Tibial nerve (tissue), 4 donors: ENCODE measurements at regions not wholly inside any gene's neighbourhood (a gene's known extent, or its start where the extent isn't known, plus 50 kb on each side); places are given as distances from the start of the nearest gene placed in this dataset.
"Not testable (repeated sequence)": the region's sequence is repeated elsewhere in the genome, so short reads cannot be mapped to it uniquely, and the experiment has no call there.

Experiments used
- DNase-seq, 2 donors: peaks; one replicate each; pipeline ENCODE4 v3.0.0-alpha.2; 2019; ENCODE audit warnings: low spot score in 2 of 2
- H3K27ac ChIP-seq, 4 donors: fragments of 200-600 bp; sonication (generic) in 3 of 4; one replicate each; pipeline ENCODE4 v1.5.1; 2017 to 2019; ENCODE audit warnings: mild to moderate bottlenecking in 1 of 4
- H3K27me3 ChIP-seq, 2 donors: fragments of 200-600 bp; sonication (generic) in 1 of 2; one replicate each; pipeline versions ENCODE4 v1.5.1 to v1.6.0; 2017 to 2019
- H3K36me3 ChIP-seq, 3 donors: fragments of 200-600 bp; sonication (generic); one replicate each; pipeline ENCODE4 v1.5.1; 2018 to 2019
- H3K4me1 ChIP-seq, 4 donors: fragments of 200-600 bp; sonication (generic) in 3 of 4; one replicate each; pipeline ENCODE4 v1.5.1; 2017 to 2019
- H3K4me3 ChIP-seq, 4 donors: fragments of 200-600 bp; sonication (generic) in 3 of 4; one replicate each; pipeline ENCODE4 v1.5.1; 2017 to 2019; ENCODE audit warnings: mild to moderate bottlenecking in 1 of 4, moderate library complexity in 1 of 4
- H3K9me3 ChIP-seq, 4 donors: fragments of 200-600 bp; sonication (generic) in 3 of 4; one replicate each; pipeline ENCODE4 v1.5.1; 2017 to 2019
- EP300 ChIP-seq, 2 donors: sonication (generic); formaldehyde crosslinking; IDR thresholded peaks; one replicate each; pipeline ENCODE4 v1.6.1; 2017; ENCODE audit warnings: antibody characterized with exemption in 2 of 2, mild to moderate bottlenecking in 1 of 2
- WGBS, 2 donors: methylation state at CpG; one replicate each; pipeline ENCODE4 v1.1.5; 2018; 5-methylcytosine and 5-hydroxymethylcytosine counted together

- H3K9me3 ChIP-seq, H3K4me3 ChIP-seq, H3K27ac ChIP-seq, H3K36me3 ChIP-seq, DNase-seq, H3K4me1 ChIP-seq, H3K27me3 ChIP-seq: not testable (repeated sequence)
- 76 to 79% methylated on average over 4 of the region's 4 CpGs for WGBS, 2 donors
Observed at GRCh38 chr2:87452193-87452592, 295.7 kb upstream of the PLGLB2 start.

- H3K4me1 ChIP-seq, H3K9me3 ChIP-seq, DNase-seq, H3K27ac ChIP-seq, H3K36me3 ChIP-seq, H3K27me3 ChIP-seq, H3K4me3 ChIP-seq: not testable (repeated sequence)
- 50 to 63% methylated on average over 1 of the region's 1 CpG for WGBS, 2 donors
Observed at GRCh38 chr2:87452861-87453260, 295.0 kb upstream of the PLGLB2 start.

- peak in 1 of 2 donors; percentile 32 for TF ChIP-seq EP300 (IDR thresholded peaks at IDR 0.05)
- H3K4me3 ChIP-seq, H3K4me1 ChIP-seq, H3K9me3 ChIP-seq, H3K36me3 ChIP-seq, H3K27me3 ChIP-seq, DNase-seq: not testable (repeated sequence)
- H3K27ac ChIP-seq: peak overlapping the region in 2 of 4 donors; percentile 47 to 80
- 50 to 70% methylated on average over 1 of the region's 1 CpG for WGBS, 2 donors
Observed at GRCh38 chr2:87453965-87454364, 293.9 kb upstream of the PLGLB2 start.

GRCh38 chr2:87454421-87454820 lies 293.5 kb upstream of the PLGLB2 start:
- not testable (repeated sequence) for H3K9me3 ChIP-seq, H3K27me3 ChIP-seq, H3K4me3 ChIP-seq, DNase-seq, H3K36me3 ChIP-seq, H3K4me1 ChIP-seq
- H3K27ac ChIP-seq: peak overlapping the region in 2 of 4 donors; percentile 47 to 80
- WGBS, 2 donors: 26 to 37% methylated on average over 2 of the region's 2 CpGs

GRCh38 chr2:87455209-87455853 lies 292.6 kb upstream of the PLGLB2 start:
- peak overlapping the region in 1 of 4 donors; percentile 42 for H3K4me3 ChIP-seq

GRCh38 chr2:87455854-87456249 lies 292.0 kb upstream of the PLGLB2 start:
- WGBS, 2 donors: 17 to 50% methylated on average over 1 to 4 of the region's 9 CpGs
- H3K4me1 ChIP-seq, DNase-seq, H3K36me3 ChIP-seq, H3K27me3 ChIP-seq, H3K9me3 ChIP-seq: not testable (repeated sequence)
- Histone ChIP-seq H3K27ac (peak overlapping the region in 3 of 4 donors; percentile 44 to 81 (median 45)), H3K4me3 (peak overlapping the region in 1 of 4 donors; percentile 42)

More at GRCh38 chr2:87455209-87455853, 292.6 kb upstream of the PLGLB2 start:
- not testable (repeated sequence) for H3K4me1 ChIP-seq, H3K36me3 ChIP-seq, DNase-seq, H3K27me3 ChIP-seq, H3K9me3 ChIP-seq
- 4 to 20% methylated on average over 7 to 8 of the region's 13 CpGs for WGBS, 2 donors
- H3K27ac ChIP-seq: peak overlapping the region in 3 of 4 donors; percentile 44 to 81 (median 45)

GRCh38 chr2:87456477-87457128 lies 291.3 kb upstream of the PLGLB2 start:
- not testable (repeated sequence) for H3K4me1 ChIP-seq, H3K36me3 ChIP-seq, H3K9me3 ChIP-seq, DNase-seq, H3K27me3 ChIP-seq
- H3K4me3 ChIP-seq: peak overlapping the region in 1 of 4 donors; percentile 26
- peak overlapping the region in 3 of 4 donors; percentile 19 to 67 (median 53) for H3K27ac ChIP-seq
- 21 to 28% methylated on average over 6 of the region's 17 CpGs for WGBS, 2 donors

GRCh38 chr2:87457129-87457499 lies 290.8 kb upstream of the PLGLB2 start:
- not testable (repeated sequence) for H3K27me3 ChIP-seq, H3K27ac ChIP-seq, H3K9me3 ChIP-seq, H3K36me3 ChIP-seq, H3K4me1 ChIP-seq, DNase-seq, H3K4me3 ChIP-seq
- no CpG with 5 or more reads among the region's 8 CpGs for WGBS, 2 donors

- not testable (repeated sequence) for H3K4me3 ChIP-seq, H3K27ac ChIP-seq, H3K36me3 ChIP-seq, DNase-seq, H3K27me3 ChIP-seq, H3K4me1 ChIP-seq, H3K9me3 ChIP-seq
- WGBS, 2 donors: no CpG with 5 or more reads among the region's 3 CpGs
Observed at GRCh38 chr2:87458938-87459337, 288.9 kb upstream of the PLGLB2 start.

- not testable (repeated sequence) for DNase-seq, H3K4me3 ChIP-seq, H3K36me3 ChIP-seq, H3K27ac ChIP-seq, H3K27me3 ChIP-seq, H3K9me3 ChIP-seq, H3K4me1 ChIP-seq
- WGBS, 2 donors: 40% methylated on average over 1 of the region's 2 CpGs; no CpG with 5 or more reads in 1 of the 2 donors
Observed at GRCh38 chr2:87460104-87460503, 287.8 kb upstream of the PLGLB2 start.

GRCh38 chr2:87460662-87461061 lies 287.2 kb upstream of the PLGLB2 start:
- H3K27ac ChIP-seq, H3K4me3 ChIP-seq, H3K4me1 ChIP-seq, H3K27me3 ChIP-seq, H3K9me3 ChIP-seq, DNase-seq, H3K36me3 ChIP-seq: not testable (repeated sequence)
- WGBS, 2 donors: no CpG with 5 or more reads among the region's 1 CpG

- H3K4me3 ChIP-seq, H3K4me1 ChIP-seq, H3K27me3 ChIP-seq, H3K9me3 ChIP-seq, DNase-seq, H3K36me3 ChIP-seq, H3K27ac ChIP-seq: not testable (repeated sequence)
- WGBS, 2 donors: 93 to 96% methylated on average over 4 of the region's 4 CpGs
Observed at GRCh38 chr2:87461671-87462070, 286.2 kb upstream of the PLGLB2 start.

- H3K4me3 ChIP-seq, H3K27ac ChIP-seq, H3K36me3 ChIP-seq, DNase-seq, H3K27me3 ChIP-seq, H3K4me1 ChIP-seq, H3K9me3 ChIP-seq: not testable (repeated sequence)
- 57 to 75% methylated on average over 2 of the region's 2 CpGs for WGBS, 2 donors
Observed at GRCh38 chr2:87464219-87464618, 283.7 kb upstream of the PLGLB2 start.

- not testable (repeated sequence) for H3K4me3 ChIP-seq, H3K4me1 ChIP-seq, H3K36me3 ChIP-seq, H3K27ac ChIP-seq, H3K9me3 ChIP-seq, H3K27me3 ChIP-seq, DNase-seq
- 50 to 58% methylated on average over 1 to 3 of the region's 3 CpGs for WGBS, 2 donors
Observed at GRCh38 chr2:87465730-87466129, 282.2 kb upstream of the PLGLB2 start.
